ENCODE measurements at regions not wholly inside any gene's neighbourhood (a gene's known extent, or its start where the extent isn't known, plus 50 kb on each side); places are given as distances from the start of the nearest gene placed in this dataset.

DNA sequence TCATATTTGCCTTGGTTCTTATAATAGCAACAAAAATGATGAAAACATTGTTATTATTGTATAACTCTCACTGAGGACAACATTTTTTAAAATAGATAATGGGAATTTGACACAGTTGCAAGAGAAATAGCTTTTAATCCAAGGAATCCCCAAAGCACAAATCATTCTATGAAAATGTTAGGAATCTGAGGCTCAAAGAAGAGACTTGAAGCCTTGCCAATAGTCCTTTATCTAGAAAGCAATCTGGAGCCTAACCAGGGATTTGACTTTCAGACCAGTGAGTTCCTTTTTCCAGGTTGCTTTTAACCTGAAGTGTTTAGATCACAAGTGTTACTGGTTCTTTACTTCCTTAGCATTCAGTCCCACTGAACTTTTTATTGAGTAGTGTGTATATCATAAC is 574.5 kb upstream of the ZEB2 start:
- DNase-seq (ENCODE audit: low spot score) = no peak

DNA sequence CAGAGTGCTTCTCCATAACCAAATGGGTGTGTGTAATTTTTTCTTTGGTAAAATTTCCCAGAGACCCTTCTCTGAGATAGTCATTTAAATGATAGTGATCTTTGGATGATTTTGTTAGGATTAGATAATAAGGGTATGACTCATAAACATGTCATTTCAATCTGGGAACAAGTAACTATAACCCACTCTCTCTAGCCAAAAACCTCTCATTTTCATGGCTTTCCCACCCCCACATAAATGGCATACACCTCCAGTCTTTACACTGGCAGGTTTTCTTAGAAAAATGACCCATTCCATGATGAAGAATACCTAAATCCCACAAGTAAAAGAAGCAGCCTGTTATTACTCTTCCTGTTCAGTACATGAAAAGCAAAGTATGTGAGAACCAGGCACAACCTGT is 572.0 kb upstream of the ZEB2 start:
- no peak for DNase-seq (ENCODE audit: low spot score)

DNA sequence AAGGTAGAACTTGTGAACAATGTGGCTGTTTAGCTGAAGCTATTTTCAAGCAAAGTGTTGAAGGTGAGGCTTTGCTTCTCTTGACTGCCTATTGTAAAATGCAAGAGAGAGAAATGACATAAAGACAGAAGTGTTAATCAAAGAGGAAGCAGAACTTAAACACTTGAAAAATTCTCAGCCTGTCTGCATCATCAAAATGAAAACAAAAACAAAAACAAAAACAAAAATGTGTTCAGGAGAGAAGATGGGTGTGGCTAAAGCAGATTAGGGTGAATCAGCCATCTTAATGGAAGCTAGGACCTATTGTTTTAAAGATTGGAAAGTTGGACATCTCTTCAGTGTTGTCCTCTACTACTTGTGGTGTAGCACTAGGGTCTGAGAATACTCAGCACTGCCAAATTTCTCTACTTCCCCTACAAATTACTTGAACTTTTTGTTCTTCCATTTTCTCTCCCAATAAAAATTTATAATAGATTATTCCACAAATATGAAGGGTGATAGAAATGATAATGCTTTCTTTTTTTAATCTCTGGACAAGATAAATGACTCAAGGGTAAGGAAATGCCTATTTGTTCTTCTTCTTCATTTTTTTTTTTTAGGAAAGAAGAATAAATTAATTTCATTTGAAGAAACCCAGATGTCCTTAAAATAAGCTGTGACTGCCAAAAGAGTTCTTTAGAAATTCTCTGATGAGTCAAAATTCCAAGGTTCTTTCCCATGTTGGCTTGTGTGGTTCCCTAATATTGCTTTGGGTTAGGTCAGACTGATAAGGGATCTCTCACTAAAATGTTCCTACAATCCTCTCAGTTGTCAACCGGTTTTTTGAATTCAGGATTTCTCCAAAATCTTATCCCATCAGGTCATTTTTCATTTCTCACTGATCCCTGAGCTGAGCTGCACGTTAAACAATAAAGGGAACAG is 571.2 kb upstream of the ZEB2 start:
- DNase-seq (ENCODE audit: low spot score) = no peak

DNA sequence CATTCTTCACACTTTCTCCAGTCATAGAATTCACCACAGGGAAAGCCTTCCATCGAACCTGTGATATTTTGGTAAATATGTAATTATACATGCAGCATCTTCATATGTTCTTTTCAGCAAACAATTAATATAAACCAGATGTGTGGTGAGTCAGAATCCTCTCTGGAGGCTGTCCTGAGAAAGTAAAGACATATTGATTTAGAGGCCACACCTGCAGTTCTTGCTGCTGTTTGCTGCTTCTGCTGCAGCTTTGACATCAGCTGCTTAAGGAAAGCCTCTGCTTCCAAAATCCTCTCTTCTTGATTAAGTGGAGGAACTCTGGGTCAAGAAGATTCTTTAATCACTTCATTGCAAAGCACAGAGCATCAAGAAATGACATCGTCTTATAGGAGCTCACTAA is 568.8 kb upstream of the ZEB2 start:
- DNase-seq (ENCODE audit: low spot score) = no peak

DNA sequence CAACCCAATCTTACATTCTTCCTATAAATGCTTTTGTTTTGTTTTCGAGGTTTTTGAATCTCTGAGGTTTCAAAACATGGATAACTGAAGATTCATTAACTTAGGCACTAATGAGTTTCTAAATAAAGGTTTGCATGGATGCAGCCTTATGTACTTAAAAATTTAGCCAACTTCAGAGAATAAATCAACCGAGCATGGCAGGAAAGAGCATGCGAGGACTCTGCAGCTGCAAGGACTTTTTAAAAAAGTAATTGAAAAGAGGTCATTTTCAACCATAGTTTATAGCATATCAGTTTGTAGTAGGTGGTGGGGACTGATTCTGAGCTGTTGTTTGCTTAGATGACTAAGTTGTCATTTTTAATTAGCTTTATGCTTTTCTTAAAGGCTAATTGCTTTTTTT is 567.0 kb upstream of the ZEB2 start:
- DNase-seq (ENCODE audit: low spot score) = no peak

DNA sequence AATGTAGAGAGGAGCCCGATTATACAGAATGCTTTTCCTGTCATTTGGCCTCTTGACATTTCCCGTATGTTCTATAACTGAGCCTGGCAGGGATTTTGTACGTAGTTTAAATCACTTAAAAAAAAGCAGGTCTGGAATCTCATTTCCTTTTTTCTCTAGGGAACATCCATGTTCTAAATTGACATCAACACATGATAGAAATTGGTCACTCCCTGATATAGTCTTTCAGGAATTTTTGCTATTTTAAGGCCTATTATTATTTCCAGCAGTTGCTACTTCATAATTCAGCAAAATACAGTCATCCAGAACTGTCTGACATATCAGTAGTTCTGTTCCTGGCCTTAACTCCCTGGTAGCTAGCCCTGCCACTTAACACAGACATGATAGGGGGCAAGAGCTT is 565.7 kb upstream of the ZEB2 start:
- no peak for DNase-seq (ENCODE audit: low spot score)

DNA sequence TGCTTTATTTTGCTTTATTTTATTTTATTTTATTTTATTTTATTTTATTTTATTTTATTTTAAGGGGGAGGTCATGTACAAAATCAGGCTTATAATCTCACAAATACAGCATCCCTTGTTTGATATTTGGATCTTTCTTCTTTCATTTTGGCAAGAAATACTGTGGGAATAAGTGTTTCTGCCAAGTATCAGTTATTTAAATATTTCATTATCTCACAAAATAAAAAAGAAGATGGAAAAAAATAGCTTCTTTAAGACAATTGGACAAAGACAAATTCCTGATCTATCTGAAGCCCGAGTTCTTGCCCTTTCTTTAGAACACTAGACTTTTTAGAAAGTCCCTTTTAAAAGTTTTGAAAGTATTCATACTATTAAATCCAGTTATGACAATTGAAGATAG is 560.5 kb upstream of the ZEB2 start:
- no peak for DNase-seq (ENCODE audit: low spot score)

DNA sequence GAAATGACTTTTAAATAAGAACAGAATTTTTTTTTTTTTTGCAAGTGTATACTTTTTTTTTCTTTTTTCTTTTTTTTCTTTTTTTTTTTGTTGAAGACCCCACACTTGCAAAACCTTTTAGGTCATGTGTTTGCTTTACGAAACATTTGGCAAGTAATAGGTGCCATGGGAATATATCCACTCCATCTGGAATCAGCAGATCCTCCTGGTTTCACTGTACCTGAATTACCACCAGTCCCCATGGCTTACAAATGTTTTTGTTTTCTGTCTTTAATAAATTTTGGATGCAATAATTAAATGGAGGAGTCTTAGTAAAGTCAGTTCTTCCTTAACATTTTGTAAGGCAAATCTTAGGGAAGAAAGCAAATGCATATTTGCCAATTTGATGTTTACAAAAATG is 559.7 kb upstream of the ZEB2 start:
- no peak for DNase-seq (ENCODE audit: low spot score)

DNA sequence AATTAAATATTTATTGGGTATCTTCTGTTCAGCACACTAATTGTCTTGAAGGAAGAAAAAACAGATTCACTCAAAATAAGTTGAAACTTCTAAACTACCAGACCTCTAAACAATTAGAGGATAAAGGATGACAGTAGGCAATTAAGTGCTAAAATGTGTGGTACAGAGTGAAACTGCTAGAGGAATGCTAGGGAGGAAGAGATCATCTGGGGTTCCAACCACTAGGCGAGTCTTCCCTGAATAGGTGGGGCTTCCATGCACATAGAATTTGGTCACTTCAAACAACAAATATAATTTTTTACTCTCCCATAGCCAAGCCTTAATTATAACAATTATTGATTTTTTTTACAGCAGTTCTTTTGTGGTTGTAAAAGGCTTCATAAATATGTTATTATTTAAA is 559.0 kb upstream of the ZEB2 start:
- DNase-seq (ENCODE audit: low spot score) = no peak

DNA sequence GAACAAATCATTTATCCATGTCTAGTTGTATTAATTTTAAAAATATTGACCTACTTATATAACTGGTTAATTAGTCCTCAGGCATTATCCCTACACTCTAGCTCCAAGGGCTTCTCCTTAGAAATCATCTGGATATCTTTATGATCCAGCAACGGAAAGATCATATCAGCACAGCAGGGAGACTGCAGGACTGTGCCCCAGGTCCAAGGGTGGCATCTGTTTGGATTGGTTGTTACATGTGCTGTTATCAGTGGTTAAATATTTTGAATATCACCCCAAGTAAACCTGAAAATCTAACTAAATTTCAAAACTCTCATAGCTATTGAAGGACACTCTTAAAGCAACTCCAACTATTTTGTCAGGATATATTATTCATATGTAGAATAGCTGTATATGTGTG is 556.2 kb upstream of the ZEB2 start:
- no peak for DNase-seq (ENCODE audit: low spot score)

DNA sequence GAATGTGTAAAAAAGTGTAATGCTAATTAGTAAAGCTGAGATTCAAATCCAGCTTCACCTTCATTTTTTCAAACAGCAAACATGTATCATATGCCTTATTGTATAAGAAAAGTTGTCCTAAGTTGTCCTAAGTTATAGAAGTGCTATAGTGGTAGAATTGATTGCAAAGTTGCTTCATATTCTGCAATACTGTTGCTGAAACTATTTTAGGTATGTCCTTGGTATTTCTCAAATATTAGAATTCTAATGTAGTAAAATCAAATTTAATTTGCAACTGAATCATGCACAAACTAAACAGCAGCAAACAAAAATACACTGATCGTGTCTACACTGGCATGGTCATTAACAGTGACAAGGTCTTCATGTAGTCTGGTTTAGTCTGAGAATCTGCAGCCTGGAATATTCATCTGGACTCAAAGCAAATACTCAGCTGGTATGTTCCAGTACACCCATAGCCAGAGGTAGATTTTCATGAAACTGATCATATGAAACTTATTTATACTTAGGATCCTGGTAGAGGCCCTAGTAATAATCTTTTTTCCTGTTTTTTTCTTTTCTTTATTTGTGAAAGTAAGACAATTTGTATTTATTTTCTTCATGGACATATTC is 555.6 kb upstream of the ZEB2 start:
- no peak for DNase-seq (ENCODE audit: low spot score)

DNA sequence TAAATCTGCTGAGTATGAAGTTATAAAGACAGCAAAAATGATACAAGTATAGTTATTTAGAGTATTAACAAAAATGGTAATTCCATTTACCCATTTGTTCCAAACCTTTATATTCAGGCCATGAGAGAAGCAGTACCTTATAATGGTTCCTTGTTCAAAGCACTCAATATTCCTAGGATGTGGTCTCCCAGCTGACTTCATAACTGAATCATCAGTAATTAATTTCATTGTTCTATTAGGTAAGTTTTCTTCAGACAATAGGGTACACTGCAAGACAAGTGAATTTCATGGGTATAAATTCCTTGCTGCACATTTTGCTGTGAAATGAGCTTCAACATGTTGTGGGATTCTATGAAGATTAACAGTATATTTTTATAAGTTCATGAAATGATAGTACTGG is 550.8 kb upstream of the ZEB2 start:
- DNase-seq (ENCODE audit: low spot score) = no peak

DNA sequence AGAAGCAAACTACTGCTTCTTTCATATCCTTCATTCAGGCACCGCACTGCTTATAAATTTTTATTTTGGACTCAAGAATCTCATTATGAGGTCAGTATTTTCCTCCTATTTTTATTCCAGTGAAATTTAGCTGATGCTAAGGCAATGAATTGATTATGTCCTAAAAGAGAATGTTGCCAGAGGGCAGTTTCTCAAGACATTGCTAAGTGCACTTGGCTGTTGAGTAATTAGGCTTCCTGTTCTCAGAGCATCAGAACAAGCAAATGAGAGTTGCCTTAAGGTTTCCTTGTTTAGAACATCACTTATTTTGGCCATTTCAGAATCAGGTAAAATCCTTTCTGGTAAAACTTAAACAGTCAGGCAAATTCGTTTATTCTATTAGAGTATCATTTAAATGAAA is 548.6 kb upstream of the ZEB2 start:
- DNase-seq (ENCODE audit: low spot score) = no peak

DNA sequence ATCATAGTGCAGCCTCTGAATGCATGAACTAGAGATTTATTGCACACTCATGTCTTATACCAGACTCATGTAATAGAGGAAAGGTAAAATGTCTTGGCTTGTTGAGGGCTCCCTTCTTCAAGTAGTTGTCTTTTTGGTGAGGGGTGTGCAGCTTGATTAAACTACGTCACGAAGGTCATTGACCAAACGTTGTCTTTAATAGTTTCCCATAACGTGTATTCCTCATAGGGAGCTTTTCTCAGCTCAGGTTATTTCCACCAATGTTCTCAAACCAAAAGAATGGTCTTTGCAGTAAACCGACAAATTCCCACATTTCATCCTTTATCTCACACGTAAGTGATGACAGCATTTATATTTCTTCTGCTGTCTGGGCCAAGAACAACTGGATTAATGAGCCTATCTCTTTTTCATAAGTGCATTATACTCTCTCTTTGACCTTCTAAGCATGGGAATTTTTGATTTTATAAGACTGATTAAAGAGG is 547.7 kb upstream of the ZEB2 start:
- no peak for DNase-seq (ENCODE audit: low spot score)

DNA sequence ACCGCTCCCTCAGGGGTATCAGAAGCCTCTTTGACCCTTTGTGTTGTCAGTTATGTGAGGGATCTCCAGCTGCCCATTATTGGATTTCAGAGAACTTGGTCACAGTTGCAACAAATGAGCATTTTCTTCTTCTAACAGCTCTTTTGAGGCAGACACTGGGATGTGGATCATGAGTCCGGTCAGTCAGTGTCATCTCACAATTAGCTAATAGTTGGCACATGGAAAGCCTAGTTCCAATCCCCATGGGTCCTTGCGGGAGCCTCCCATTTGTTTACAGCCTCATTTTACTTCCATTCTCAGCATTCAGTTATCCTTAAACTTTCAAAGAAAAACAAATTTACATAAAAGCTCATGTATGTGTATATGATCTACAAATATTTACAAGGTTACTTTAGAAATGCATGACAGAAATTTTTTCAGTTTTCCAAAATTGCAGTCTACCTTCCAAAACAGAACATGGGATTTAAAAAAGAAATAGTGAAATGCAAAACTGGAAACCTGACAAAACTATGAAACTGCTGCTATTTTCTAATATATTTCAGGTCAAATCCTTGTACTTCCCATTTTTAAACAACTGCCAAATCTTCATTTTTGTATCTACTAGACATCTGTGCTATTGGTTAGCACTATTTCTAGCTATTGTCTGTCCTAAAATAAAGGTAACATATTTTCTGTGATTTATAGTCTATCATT is 547.1 kb upstream of the ZEB2 start:
- no peak for DNase-seq (ENCODE audit: low spot score)

DNA sequence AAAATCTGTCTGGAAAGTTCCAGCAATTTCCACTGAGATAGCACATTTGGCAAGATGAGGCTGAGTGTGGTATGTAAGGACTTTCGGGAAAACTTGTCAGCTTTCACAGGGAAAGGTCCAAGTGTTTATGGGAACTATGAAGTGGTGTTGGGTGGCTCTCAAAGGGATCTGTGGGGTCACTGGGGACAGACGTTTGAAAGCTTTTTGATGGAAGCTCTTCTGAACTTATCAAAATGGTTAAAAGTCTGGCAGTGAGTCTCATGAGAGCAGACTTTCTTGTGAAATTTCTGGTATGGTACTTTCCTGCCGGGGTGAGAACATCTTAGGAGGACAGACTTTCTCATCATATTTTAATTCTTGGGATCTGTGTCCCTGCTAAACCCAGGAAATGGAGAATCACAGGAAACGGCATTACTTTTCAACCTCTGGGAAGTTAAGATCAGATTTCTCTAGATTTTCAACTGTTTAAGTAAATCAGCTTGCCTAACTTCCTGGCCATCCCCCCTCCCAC is 546.3 kb upstream of the ZEB2 start:
- no peak for DNase-seq (ENCODE audit: low spot score)

DNA sequence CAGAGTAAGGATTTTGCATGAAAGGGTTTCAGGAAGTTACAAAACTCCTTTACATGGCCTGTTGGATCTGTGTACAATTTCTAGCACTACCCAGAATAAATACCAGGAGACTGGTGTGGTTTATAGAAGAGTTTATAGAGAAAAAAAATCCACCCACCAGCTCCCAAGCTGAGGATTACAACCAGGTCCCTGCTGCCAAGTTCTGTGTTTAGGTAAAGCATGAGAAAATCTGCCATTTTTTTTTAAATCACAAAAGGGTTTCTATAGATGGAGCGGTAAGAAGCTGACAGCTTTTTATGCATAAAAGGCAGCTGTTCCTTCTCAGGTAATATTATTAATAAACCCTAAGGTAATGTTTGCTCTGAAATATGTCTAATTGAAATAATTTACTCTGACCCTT is 545.4 kb upstream of the ZEB2 start:
- DNase-seq (ENCODE audit: low spot score) = no peak

DNA sequence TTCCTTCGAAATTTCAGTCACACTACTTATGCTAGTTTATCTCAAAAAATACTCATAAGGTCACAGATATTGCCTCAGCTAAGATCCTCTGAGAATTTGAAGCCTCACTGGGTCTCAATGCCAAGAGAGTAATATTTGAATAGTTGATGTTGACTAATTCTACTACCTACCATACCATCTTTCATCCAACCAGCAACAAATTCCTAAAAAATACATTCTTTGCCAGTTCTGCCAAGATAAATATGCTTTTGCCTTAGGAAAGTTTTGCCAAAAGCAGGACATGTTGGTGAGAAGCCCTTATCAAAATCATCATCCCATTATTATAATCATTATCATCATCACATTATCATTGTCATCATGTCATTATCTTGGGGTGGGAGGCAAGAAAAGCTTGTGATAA is 544.6 kb upstream of the ZEB2 start:
- no peak for DNase-seq (ENCODE audit: low spot score)

DNA sequence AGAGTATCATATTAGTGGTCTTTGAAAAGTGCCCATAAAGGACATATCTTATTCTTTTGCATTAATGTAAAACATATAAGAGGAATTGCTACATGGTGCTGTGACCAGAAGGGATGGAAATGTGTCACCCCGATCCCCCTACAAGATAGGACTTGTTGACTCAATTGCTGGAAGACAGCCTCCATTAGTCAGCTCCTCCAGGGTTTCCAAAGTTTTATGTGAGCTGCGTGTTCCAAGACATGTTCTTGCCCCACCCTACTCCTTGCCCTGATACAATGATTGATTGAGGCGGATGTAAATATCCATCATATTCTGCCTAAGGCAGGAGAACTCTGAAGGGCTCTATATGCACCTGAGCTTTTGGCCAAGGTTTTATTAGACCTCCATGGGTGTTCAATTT is 541.0 kb upstream of the ZEB2 start:
- DNase-seq (ENCODE audit: low spot score) = no peak

DNA sequence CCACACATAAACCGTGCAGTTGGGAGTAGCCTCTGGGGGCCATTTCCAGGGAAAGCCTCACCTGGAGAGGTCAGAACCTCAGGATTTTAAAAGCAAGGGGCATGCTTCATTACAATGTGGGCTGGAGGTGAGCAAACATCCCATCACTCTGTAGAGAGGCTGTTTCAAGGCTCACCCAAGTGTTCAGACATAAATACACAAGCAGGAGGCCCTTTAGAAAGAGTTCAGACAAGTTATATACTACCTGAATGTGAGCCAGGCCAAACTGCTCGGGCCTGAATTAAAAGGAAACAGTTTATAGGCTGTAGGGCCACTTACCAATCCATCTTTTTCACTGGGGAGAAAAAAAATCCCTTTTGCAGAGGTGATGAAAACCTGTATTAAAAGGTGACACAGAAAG is 540.0 kb upstream of the ZEB2 start:
- no peak for DNase-seq (ENCODE audit: low spot score)

DNA sequence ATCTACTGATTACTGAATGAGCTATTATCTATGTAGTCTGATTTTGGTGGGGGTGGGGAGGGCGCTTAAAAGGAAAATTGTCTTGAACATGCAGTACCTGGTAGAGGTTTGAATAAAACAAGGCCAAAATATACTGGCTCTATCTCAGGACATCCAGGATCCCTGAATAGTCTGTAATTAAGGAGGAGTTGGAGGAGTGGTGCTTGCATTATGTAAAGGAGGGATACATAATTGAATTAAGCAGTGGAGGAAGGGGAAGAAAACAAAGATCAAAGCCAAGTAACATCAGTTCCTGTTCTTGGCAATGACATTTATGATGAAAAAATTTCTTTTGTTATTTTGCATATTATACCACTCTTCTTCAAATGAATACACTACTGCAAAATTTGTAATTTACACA is 539.4 kb upstream of the ZEB2 start:
- no peak for DNase-seq (ENCODE audit: low spot score)

DNA sequence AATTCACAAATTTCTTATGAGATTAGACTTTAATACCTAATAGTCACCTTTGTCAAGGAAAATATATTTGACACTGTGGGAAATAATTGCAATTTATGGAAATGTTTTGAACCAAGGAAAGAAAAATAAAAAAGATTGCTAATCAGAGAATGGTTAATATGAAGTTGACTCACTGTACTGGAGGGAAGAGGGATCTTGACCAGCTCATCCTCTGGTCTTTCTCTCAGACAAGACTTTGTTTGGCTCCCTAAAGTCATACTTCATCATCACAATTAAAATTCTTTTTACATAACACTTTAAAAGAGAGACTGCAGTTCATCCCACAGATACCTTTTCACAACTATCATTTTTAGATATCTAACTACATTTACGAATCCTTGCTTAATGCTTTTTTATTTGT is 538.5 kb upstream of the ZEB2 start:
- no peak for DNase-seq (ENCODE audit: low spot score)

DNA sequence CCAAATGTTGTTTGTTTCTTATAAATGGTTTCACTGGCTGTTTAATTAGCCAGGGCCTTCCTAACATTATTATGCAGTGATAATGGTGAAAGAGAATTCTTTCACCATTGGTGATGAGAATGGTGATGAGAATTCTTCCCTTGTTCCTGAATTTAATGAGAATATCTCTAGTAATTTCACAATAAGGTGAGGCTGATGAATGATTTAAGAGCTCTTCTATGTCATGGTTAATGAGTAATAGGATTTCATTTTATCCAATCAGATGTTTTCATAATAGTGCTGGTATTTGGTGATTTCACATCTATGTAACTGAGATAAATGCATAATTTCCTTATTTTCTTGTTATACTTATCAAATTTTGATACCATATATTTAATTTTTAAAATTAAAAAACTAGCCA is 535.7 kb upstream of the ZEB2 start:
- DNase-seq (ENCODE audit: low spot score) = no peak

Measured in kidney capillary endothelial cell (primary cell).